ENCODE measurements at regions not wholly inside any gene's neighbourhood (a gene's known extent, or its start where the extent isn't known, plus 50 kb on each side); places are given as distances from the start of the nearest gene placed in this dataset.

DNA sequence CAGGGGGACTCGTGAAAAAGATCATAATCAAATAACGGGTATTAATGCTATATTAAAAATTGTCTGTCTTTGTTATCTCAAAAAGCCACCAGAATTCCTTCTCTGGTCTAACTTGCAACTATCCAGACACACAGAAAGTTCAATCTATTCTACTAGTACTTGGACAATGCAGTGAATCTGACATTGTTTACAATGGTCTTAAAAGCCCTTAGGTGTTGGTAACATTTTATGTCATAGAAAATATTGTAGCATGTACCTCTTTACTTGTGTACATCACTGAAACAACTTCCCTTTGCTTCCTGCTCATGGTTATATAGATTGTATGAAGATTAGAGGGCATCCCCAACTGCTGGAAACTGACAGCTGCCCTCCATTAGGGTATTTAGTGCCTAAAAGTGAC lies 71.1 kb upstream of the PPP3CA start:
- TF ChIP-seq TAF1 (IDR thresholded peaks at IDR 0.05; ENCODE audit: low read depth) (no peak), CEBPB (IDR thresholded peaks at IDR 0.05) (no peak), FOXM1 (IDR thresholded peaks at IDR 0.05; ENCODE audit: borderline replicate concordance, low read depth) (no peak), TEAD4 (IDR thresholded peaks at IDR 0.05) (no peak), RAD21 (IDR thresholded peaks at IDR 0.05; ENCODE audit: low read depth) (no peak), TCF12 (IDR thresholded peaks at IDR 0.05; ENCODE audit: low read depth) (no peak), CREB1 (IDR thresholded peaks at IDR 0.05; ENCODE audit: low read depth) (no peak), EP300 (IDR thresholded peaks at IDR 0.05; ENCODE audit: borderline replicate concordance) (no peak), NFIC (IDR thresholded peaks at IDR 0.05) (no peak), ZBTB7A (IDR thresholded peaks at IDR 0.05; ENCODE audit: low read depth) (no peak), YY1 (IDR thresholded peaks at IDR 0.05; ENCODE audit: low read depth) (no peak), EGR1 (IDR thresholded peaks at IDR 0.05) (no peak)
- TF ChIP-seq, protein P1, sequence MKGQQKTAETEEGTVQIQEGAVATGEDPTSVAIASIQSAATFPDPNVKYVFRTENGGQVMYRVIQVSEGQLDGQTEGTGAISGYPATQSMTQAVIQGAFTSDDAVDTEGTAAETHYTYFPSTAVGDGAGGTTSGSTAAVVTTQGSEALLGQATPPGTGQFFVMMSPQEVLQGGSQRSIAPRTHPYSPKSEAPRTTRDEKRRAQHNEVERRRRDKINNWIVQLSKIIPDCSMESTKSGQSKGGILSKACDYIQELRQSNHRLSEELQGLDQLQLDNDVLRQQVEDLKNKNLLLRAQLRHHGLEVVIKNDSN (IDR thresholded peaks at IDR 0.05) = no peak
- TF ChIP-seq, protein P2, sequence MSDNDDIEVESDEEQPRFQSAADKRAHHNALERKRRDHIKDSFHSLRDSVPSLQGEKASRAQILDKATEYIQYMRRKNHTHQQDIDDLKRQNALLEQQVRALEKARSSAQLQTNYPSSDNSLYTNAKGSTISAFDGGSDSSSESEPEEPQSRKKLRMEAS (IDR thresholded peaks at IDR 0.05) = no peak
- TF ChIP-seq, protein P3, sequence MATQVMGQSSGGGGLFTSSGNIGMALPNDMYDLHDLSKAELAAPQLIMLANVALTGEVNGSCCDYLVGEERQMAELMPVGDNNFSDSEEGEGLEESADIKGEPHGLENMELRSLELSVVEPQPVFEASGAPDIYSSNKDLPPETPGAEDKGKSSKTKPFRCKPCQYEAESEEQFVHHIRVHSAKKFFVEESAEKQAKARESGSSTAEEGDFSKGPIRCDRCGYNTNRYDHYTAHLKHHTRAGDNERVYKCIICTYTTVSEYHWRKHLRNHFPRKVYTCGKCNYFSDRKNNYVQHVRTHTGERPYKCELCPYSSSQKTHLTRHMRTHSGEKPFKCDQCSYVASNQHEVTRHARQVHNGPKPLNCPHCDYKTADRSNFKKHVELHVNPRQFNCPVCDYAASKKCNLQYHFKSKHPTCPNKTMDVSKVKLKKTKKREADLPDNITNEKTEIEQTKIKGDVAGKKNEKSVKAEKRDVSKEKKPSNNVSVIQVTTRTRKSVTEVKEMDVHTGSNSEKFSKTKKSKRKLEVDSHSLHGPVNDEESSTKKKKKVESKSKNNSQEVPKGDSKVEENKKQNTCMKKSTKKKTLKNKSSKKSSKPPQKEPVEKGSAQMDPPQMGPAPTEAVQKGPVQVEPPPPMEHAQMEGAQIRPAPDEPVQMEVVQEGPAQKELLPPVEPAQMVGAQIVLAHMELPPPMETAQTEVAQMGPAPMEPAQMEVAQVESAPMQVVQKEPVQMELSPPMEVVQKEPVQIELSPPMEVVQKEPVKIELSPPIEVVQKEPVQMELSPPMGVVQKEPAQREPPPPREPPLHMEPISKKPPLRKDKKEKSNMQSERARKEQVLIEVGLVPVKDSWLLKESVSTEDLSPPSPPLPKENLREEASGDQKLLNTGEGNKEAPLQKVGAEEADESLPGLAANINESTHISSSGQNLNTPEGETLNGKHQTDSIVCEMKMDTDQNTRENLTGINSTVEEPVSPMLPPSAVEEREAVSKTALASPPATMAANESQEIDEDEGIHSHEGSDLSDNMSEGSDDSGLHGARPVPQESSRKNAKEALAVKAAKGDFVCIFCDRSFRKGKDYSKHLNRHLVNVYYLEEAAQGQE (IDR thresholded peaks at IDR 0.05; ENCODE audit: low read depth) = no peak

DNA sequence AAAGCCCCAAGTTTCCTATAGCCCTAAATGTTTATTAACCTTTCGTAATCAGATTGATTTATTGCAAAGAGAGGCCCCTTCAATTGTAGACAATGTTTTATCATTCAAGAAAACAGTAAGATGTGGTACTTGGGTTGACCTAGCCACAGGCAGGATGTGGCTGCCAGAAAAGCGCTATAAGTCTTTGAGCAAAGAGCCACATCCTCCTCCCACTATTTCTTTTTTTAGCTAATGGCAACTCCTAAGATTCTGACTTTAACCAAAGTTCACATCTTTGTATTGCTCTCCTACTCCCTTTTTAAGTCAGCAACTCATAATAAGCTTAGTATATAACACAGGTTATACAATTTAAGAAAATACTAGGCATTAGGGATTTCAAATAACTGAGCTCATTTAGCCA lies 70.7 kb upstream of the PPP3CA start:
- TF ChIP-seq EGR1 (IDR thresholded peaks at IDR 0.05) = no peak
- no peak for TF ChIP-seq EP300 (IDR thresholded peaks at IDR 0.05; ENCODE audit: borderline replicate concordance)
- TF ChIP-seq CEBPB (IDR thresholded peaks at IDR 0.05) = no peak
- TF ChIP-seq TCF12 (IDR thresholded peaks at IDR 0.05; ENCODE audit: low read depth) = no peak
- no peak for TF ChIP-seq ZBTB7A (IDR thresholded peaks at IDR 0.05; ENCODE audit: low read depth)
- TF ChIP-seq, protein P2 (IDR thresholded peaks at IDR 0.05) = no peak

DNA sequence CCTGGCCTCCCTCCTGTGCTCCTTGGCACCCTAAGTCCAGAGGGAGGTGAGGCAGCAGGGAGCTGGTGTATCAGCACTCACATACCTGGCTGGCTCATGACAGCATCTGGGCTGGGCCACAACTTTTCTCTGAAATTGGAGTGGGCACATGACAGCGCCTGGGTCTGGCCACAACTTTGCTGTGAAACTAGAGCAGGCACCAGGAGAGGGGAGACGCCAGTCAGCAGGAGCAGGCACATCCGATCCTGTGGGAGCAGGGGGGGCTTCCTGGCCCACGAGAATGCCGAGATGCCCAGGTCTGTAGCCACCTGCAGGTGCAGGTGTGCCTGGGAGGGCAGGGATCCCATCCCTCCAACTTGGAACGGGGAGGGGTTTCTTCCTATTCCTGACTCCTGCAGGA lies 69.7 kb upstream of the PPP3CA start:
- TF ChIP-seq EP300 (IDR thresholded peaks at IDR 0.05; ENCODE audit: borderline replicate concordance) (no peak), RAD21 (IDR thresholded peaks at IDR 0.05; ENCODE audit: low read depth) (no peak), CREB1 (IDR thresholded peaks at IDR 0.05; ENCODE audit: low read depth) (no peak)
- TF ChIP-seq, protein P2 (IDR thresholded peaks at IDR 0.05) = no peak

DNA sequence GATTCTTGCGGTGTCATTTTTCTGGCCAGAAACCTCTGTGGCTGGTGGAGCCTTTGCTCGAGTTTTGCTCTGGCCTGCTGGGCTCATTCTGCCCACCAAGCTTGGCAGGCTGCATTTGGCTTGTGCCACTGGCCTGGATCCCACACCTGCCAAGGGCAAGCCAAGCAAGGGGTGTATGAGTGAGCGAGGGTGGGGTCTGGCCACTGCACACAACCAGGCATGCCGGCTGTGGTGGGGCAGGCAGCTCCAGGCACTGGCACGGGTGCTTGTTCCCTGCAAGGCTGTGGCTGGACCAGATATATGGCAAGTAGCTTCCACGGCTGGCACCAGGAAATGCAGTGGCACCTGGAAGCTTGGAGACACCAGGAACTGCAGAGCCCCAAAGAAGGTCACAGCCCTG lies 68.6 kb upstream of the PPP3CA start:
- no peak for TF ChIP-seq TEAD4 (IDR thresholded peaks at IDR 0.05)
- TF ChIP-seq RAD21 (IDR thresholded peaks at IDR 0.05; ENCODE audit: low read depth) = no peak
- TF ChIP-seq CEBPB (IDR thresholded peaks at IDR 0.05) = no peak
- TF ChIP-seq, protein P3 (IDR thresholded peaks at IDR 0.05; ENCODE audit: low read depth) = no peak
- TF ChIP-seq EGR1 (IDR thresholded peaks at IDR 0.05) = no peak
- no peak for TF ChIP-seq FOXM1 (IDR thresholded peaks at IDR 0.05; ENCODE audit: borderline replicate concordance, low read depth)
- no peak for TF ChIP-seq TCF12 (IDR thresholded peaks at IDR 0.05; ENCODE audit: low read depth)
- no peak for TF ChIP-seq TAF1 (IDR thresholded peaks at IDR 0.05; ENCODE audit: low read depth)
- no peak for TF ChIP-seq NFIC (IDR thresholded peaks at IDR 0.05)
- TF ChIP-seq CREB1 (IDR thresholded peaks at IDR 0.05; ENCODE audit: low read depth) = no peak
- TF ChIP-seq YY1 (IDR thresholded peaks at IDR 0.05; ENCODE audit: low read depth) = no peak
- TF ChIP-seq, protein P2 (IDR thresholded peaks at IDR 0.05) = no peak
- TF ChIP-seq, protein P1 (IDR thresholded peaks at IDR 0.05) = no peak
- no peak for TF ChIP-seq EP300 (IDR thresholded peaks at IDR 0.05; ENCODE audit: borderline replicate concordance)
- no peak for TF ChIP-seq ZBTB7A (IDR thresholded peaks at IDR 0.05; ENCODE audit: low read depth)

DNA sequence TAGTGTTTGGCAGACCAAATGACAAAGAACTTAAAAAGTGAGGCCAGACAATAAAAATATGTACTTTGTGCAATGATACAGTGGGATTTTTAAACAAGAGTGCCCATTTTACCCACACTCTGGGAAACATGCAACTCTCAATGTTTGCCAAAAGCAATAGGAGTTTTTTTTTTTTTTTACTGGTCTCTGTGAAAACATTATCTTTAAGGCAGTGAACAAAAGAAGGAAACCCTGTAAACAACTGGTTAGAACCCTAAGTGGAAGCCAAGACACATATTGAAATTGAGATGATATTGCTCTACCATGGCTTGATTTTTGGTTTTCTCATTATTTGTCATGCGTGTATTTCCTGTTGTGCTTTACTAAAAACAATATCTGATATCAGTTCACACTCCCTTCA lies 67.2 kb upstream of the PPP3CA start:
- TF ChIP-seq TAF1 (IDR thresholded peaks at IDR 0.05; ENCODE audit: low read depth) = no peak
- TF ChIP-seq RAD21 (IDR thresholded peaks at IDR 0.05; ENCODE audit: low read depth) = no peak
- no peak for TF ChIP-seq EP300 (IDR thresholded peaks at IDR 0.05; ENCODE audit: borderline replicate concordance)
- TF ChIP-seq, protein P2 (IDR thresholded peaks at IDR 0.05) = no peak
- no peak for TF ChIP-seq CREB1 (IDR thresholded peaks at IDR 0.05; ENCODE audit: low read depth)
- no peak for TF ChIP-seq TEAD4 (IDR thresholded peaks at IDR 0.05)
- no peak for TF ChIP-seq YY1 (IDR thresholded peaks at IDR 0.05; ENCODE audit: low read depth)

Data from Ishikawa (cell line).